Naive thymus-derived CD4-positive, alpha-beta T cell (primary cell): ENCODE measurements at regions not wholly inside any gene's neighbourhood (a gene's known extent, or its start where the extent isn't known, plus 50 kb on each side); places are given as distances from the start of the nearest gene placed in this dataset.

Experiments
- ATAC-seq: fragments of 150-1000 bp; cut with Tn5 transposase; 2 replicates; pipeline ENCODE4 v1.10.0; 2021; ENCODE audit warnings: mild to moderate bottlenecking, moderate library complexity
- CTCF ChIA-PET: fragments of 350-600 bp; sonication (Branson Sonifier 250); formaldehyde crosslinking; loops from one replicate; lab custom pipeline; 2021; ENCODE audit warnings: antibody characterized with exemption; lab: Charles Lee
- POLR2A ChIA-PET: fragments of 350-600 bp; sonication (Branson Sonifier 250); formaldehyde crosslinking; loops from one replicate; lab custom pipeline; 2021; ENCODE audit warnings: antibody characterized with exemption, inconsistent platforms; lab: Charles Lee
- DNase-seq, 9 donors: peaks; one replicate each; pipeline versions ENCODE4 v3.0.0 to v3.0.0-alpha.2; 2020 to 2022; ENCODE audit warnings: mixed read lengths in 1 of 9
- H3K27ac ChIP-seq: one replicate; pipeline ENCODE4 v1.7.0; 2013; ENCODE audit warnings: mild to moderate bottlenecking, low read depth, low read length, moderate library complexity
- H3K27me3 ChIP-seq, 2 donors: one replicate each; pipeline ENCODE4 v1.7.0; 2013; ENCODE audit warnings: low read length in 2 of 2, mild to moderate bottlenecking in 2 of 2, moderate library complexity in 2 of 2; ENCODE audit not compliant: control insufficient read depth in 2 of 2, insufficient read depth in 2 of 2
- H3K36me3 ChIP-seq, 3 experiments: 1 replicate in 2 of 3; 2 replicates in 1 of 3; pipeline ENCODE4 v1.7.0; 2013; ENCODE audit warnings: low read length in 3 of 3, mild to moderate bottlenecking in 3 of 3, moderate library complexity in 1 of 3; ENCODE audit not compliant: insufficient read depth in 3 of 3, control insufficient read depth in 2 of 3
- H3K4me1 ChIP-seq, 2 donors: one replicate each; pipeline ENCODE4 v1.7.0; 2013; ENCODE audit warnings: low read length in 2 of 2, mild to moderate bottlenecking in 2 of 2, moderate library complexity in 1 of 2; ENCODE audit not compliant: control insufficient read depth in 2 of 2, insufficient read depth in 2 of 2
- H3K4me3 ChIP-seq: 2 replicates; pipeline ENCODE4 v1.7.0; 2013; ENCODE audit warnings: mild to moderate bottlenecking, low read length
- H3K9me3 ChIP-seq, 3 experiments: 1 replicate in 2 of 3; 2 replicates in 1 of 3; pipeline ENCODE4 v1.7.0; 2013; ENCODE audit warnings: low read length in 3 of 3; ENCODE audit not compliant: control insufficient read depth in 2 of 3
- H3K27ac Mint-ChIP-seq, 9 donors: one replicate each; pipeline ENCODE4 v1.8.0; 2020 to 2022; ENCODE audit warnings: mixed read lengths in 9 of 9, mild to moderate bottlenecking in 8 of 9, moderate library complexity in 5 of 9, inconsistent platforms in 2 of 9
- H3K27me3 Mint-ChIP-seq, 5 donors: one replicate each; pipeline ENCODE4 v1.8.0; 2021 to 2022; ENCODE audit warnings: mixed read lengths in 5 of 5, mild to moderate bottlenecking in 1 of 5
- H3K36me3 Mint-ChIP-seq, 5 donors: one replicate each; pipeline ENCODE4 v1.8.0; 2020 to 2022; ENCODE audit warnings: mixed read lengths in 5 of 5, mild to moderate bottlenecking in 3 of 5, inconsistent platforms in 1 of 5
- H3K4me1 Mint-ChIP-seq, 7 donors: one replicate each; pipeline ENCODE4 v1.8.0; 2020 to 2022; ENCODE audit warnings: mixed read lengths in 7 of 7, mild to moderate bottlenecking in 3 of 7, inconsistent platforms in 1 of 7
- H3K4me3 Mint-ChIP-seq, 10 donors: one replicate each; pipeline ENCODE4 v1.8.0; 2020 to 2022; ENCODE audit warnings: mild to moderate bottlenecking in 10 of 10, mixed read lengths in 10 of 10, moderate library complexity in 6 of 10, inconsistent platforms in 2 of 10
- H3K9me3 Mint-ChIP-seq, 11 donors: one replicate each; pipeline ENCODE4 v1.8.0; 2020 to 2022; ENCODE audit warnings: mixed read lengths in 11 of 11, mild to moderate bottlenecking in 4 of 11, inconsistent platforms in 1 of 11, moderate library complexity in 1 of 11
- intact Hi-C, 2 donors: fragments of 100-400 bp; cut with micrococcal nuclease; formaldehyde crosslinking; loops; one replicate each; pipeline ENCODE4 v1.15.1; 2023

DNA sequence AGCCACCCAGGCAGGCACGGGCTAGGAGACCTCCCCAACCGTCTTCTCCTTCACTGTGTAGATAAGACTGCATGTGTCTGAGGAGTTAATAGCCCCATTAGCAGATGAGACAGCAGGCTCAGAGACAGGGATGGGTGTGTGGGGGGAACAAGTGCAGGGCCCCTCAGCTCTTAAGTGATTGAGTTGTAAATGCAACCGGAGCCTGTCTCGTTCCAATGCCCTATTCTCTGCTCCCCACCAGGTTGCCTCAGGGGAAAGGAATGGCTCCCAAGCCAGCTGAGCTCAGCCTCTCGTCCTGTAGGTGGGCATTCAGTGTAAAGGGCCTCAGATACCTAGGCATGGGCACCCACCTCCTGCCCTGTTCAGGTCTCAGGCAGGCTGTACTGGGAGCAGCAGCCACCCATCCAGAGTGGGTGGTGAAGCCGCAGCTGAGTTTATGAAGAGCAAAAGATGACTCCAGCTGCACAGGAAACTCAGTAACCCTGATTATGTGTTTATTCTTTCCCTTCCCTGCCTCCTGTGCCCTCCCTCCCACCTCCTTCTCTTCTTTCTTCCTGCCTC, 87.3 kb downstream of the PJA1 start:
- no peak overlapping the region for H3K4me3 Mint-ChIP-seq
- CTCF ChIA-PET, result interaction anchor here (0.9 kb wide), 1 partner anchor 32 kb away, joined by 3 read pairs; no protein-coding TSS in a partner anchor
- no peak overlapping the region for H3K27ac Mint-ChIP-seq

GRCh38 chrX:69076088-69076487, 89.2 kb downstream of the PJA1 start:
- Histone ChIP-seq H3K4me1 (no peaks in the 10 kb centered on the region), H3K36me3 (no peaks in the 10 kb centered on the region), H3K4me3 (no peak overlapping the region), H3K27ac (no peak overlapping the region), H3K27me3 (no peaks in the 10 kb centered on the region), H3K9me3 (no peaks in the 10 kb centered on the region)
- CTCF ChIA-PET, result no interaction called here
- no peaks in the 10 kb centered on the region for H3K27me3 Mint-ChIP-seq
- no peak for ATAC-seq
- intact Hi-C loops, result no loop called here
- no peak overlapping the region for H3K4me3 Mint-ChIP-seq
- no peak overlapping the region for H3K27ac Mint-ChIP-seq
- H3K9me3 Mint-ChIP-seq, result peaks cover 0 to 2% (median 0%) of the 10 kb centered on the region in 11 donors
- no peaks in the 10 kb centered on the region for H3K36me3 Mint-ChIP-seq
- DNase-seq, result no peak
- H3K4me1 Mint-ChIP-seq, result peaks cover 0 to 2% (median 0%) of the 10 kb centered on the region in 7 donors
- POLR2A ChIA-PET, result no interaction called here

More for the DNA sequence above, 87.3 kb downstream of the PJA1 start:
- intact Hi-C loops, result no loop called here
- Histone ChIP-seq H3K36me3 (no peaks in the 10 kb centered on the region), H3K27ac (no peak overlapping the region), H3K4me3 (no peak overlapping the region), H3K9me3 (no peaks in the 10 kb centered on the region), H3K4me1 (no peaks in the 10 kb centered on the region), H3K27me3 (no peaks in the 10 kb centered on the region)
- peaks cover 0 to 2% (median 0%) of the 10 kb centered on the region in 7 donors for H3K4me1 Mint-ChIP-seq
- no peaks in the 10 kb centered on the region for H3K36me3 Mint-ChIP-seq
- H3K9me3 Mint-ChIP-seq, result peaks cover 0 to 2% (median 0%) of the 10 kb centered on the region in 11 donors
- ATAC-seq, result no peak
- no peaks in the 10 kb centered on the region for H3K27me3 Mint-ChIP-seq
- no peak for DNase-seq
- POLR2A ChIA-PET, result no interaction called here

- Histone ChIP-seq H3K4me3 (no peak overlapping the region), H3K9me3 (no peaks in the 10 kb centered on the region), H3K27me3 (no peaks in the 10 kb centered on the region), H3K36me3 (no peaks in the 10 kb centered on the region), H3K4me1 (no peaks in the 10 kb centered on the region), H3K27ac (no peak overlapping the region)
- ATAC-seq (no peak), DNase-seq (no peak)
- Mint-ChIP-seq H3K4me1 (peaks cover 0 to 2% (median 0%) of the 10 kb centered on the region in 7 donors), H3K36me3 (no peaks in the 10 kb centered on the region), H3K9me3 (peaks cover 0 to 2% (median 0%) of the 10 kb centered on the region in 11 donors), H3K4me3 (no peak overlapping the region), H3K27me3 (no peaks in the 10 kb centered on the region), H3K27ac (no peak overlapping the region)
- ChIA-PET CTCF (no interaction called here), POLR2A (no interaction called here)
- intact Hi-C loops, result no loop called here
Observed at GRCh38 chrX:69074726-69075125, 90.5 kb downstream of the PJA1 start.

GRCh38 chrX:69073721-69074120, 91.5 kb downstream of the PJA1 start:
- Histone ChIP-seq H3K36me3 (no peaks in the 10 kb centered on the region), H3K27me3 (no peaks in the 10 kb centered on the region), H3K4me3 (no peak overlapping the region), H3K27ac (no peak overlapping the region), H3K4me1 (no peaks in the 10 kb centered on the region), H3K9me3 (no peaks in the 10 kb centered on the region)
- Mint-ChIP-seq H3K27me3 (no peaks in the 10 kb centered on the region), H3K27ac (no peak overlapping the region), H3K4me3 (no peak overlapping the region), H3K4me1 (peaks cover 0 to 2% (median 0%) of the 10 kb centered on the region in 7 donors), H3K36me3 (no peaks in the 10 kb centered on the region), H3K9me3 (peaks cover 0 to 2% (median 0%) of the 10 kb centered on the region in 11 donors)
- DNase-seq, result no peak
- ChIA-PET CTCF (no interaction called here), POLR2A (no interaction called here)
- ATAC-seq, result no peak
- intact Hi-C loops, result no loop called here

- Histone ChIP-seq H3K4me3 (no peak overlapping the region), H3K4me1 (no peaks in the 10 kb centered on the region), H3K36me3 (no peaks in the 10 kb centered on the region), H3K27ac (no peak overlapping the region), H3K27me3 (no peaks in the 10 kb centered on the region), H3K9me3 (no peaks in the 10 kb centered on the region)
- H3K9me3 Mint-ChIP-seq, result peaks cover 0 to 2% (median 0%) of the 10 kb centered on the region in 11 donors
- no peak for ATAC-seq
- intact Hi-C loops, result no loop called here
- DNase-seq, result no peak
- H3K4me1 Mint-ChIP-seq, result peaks cover 0 to 2% (median 0%) of the 10 kb centered on the region in 7 donors
- H3K4me3 Mint-ChIP-seq, result no peak overlapping the region
- ChIA-PET CTCF (no interaction called here), POLR2A (no interaction called here)
- H3K27me3 Mint-ChIP-seq, result no peaks in the 10 kb centered on the region
- no peak overlapping the region for H3K27ac Mint-ChIP-seq
- H3K36me3 Mint-ChIP-seq, result no peaks in the 10 kb centered on the region
Observed at GRCh38 chrX:69073241-69073640, 92.0 kb downstream of the PJA1 start.

DNA sequence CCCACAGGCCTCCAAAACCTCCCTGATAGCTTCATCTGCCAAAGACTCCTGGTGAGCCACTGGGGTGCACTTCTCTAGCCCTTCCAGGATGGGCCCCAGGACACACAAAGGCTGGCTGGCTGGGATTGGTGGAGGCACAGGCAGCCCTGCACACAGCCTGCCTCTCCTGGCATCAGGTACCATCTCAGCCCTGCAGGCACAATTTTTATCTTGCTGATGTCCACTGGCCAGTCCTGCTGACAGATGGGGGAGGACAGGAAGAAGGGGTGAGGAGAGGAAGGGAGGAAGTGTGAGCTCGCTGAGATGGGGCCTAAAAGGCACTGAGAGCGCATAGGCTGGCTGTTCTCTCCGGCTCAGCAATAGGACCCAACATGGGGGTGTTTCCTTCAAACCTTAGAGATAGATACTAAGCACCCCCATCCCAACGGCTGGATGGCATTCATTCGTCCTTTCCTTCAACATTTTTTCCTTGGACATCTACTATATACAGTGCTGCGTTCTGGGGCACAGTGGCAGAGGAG, 92.7 kb downstream of the PJA1 start:
- no peaks in the 10 kb centered on the region for H3K27me3 ChIP-seq
- CTCF ChIA-PET, result no interaction called here
- Mint-ChIP-seq H3K9me3 (peaks cover 0 to 2% (median 0%) of the 10 kb centered on the region in 11 donors), H3K4me3 (no peak overlapping the region), H3K27ac (no peak overlapping the region), H3K27me3 (no peaks in the 10 kb centered on the region), H3K36me3 (no peaks in the 10 kb centered on the region), H3K4me1 (peaks cover 0 to 5% (median 0%) of the 10 kb centered on the region in 7 donors)
- no peak for ATAC-seq
- no peaks in the 10 kb centered on the region for H3K9me3 ChIP-seq
- intact Hi-C loops, result no loop called here
- H3K4me1 ChIP-seq, result no peaks in the 10 kb centered on the region
- DNase-seq, result no peak
- no peaks in the 10 kb centered on the region for H3K36me3 ChIP-seq
- no peak overlapping the region for H3K27ac ChIP-seq
- POLR2A ChIA-PET, result no interaction called here
- no peak overlapping the region for H3K4me3 ChIP-seq
